IPS-NIHi7 (cell line): ENCODE measurements at regions not wholly inside any gene's neighbourhood (a gene's known extent, or its start where the extent isn't known, plus 50 kb on each side); places are given as distances from the start of the nearest gene placed in this dataset.

ENCODE experiments used
- DNase-seq: peaks from one replicate; pipeline ENCODE4 v3.0.0; 2012; ENCODE audit warnings: mixed read lengths; ENCODE audit errors: extremely low spot score

DNA sequence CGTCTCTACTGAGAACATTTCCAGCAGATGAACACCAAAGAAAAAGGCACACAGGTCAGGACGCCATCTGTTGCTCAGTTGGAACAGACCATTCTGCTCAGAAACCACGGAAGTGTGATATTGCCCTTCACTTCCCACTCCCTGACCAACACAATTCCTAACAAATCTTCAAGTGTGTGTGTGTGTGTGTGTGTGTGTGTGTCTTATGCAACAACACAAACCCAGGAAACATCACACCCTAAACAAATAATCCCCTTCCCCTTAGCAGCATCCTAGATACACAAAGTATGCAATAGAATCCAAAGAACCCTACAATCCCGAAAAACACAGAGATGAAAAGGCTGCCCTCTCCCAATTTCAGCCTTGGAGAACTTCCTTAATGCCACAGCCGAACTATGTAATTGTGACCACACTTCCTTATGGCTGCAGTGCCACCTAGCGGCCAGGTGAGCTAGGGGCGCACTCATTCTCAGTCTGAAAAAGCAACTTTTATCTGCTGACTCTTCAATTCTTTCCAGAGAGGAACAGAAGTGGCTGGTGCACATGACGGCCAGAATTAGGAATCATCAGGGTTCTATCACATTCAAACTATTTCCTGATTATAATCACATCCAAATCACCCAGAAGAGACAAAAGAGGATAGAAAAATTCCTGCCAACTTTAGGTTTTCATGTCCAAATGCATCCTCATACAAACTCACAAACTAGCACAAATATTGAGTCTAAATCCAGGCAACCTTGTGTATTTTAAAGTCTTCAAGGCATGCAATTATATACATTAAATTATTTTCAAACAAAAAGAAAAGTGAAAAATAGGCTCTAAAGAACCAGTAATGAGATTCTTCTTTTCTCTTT is 164.9 kb downstream of the DHX15 start:
- peak; percentile 88 for DNase-seq

DNA sequence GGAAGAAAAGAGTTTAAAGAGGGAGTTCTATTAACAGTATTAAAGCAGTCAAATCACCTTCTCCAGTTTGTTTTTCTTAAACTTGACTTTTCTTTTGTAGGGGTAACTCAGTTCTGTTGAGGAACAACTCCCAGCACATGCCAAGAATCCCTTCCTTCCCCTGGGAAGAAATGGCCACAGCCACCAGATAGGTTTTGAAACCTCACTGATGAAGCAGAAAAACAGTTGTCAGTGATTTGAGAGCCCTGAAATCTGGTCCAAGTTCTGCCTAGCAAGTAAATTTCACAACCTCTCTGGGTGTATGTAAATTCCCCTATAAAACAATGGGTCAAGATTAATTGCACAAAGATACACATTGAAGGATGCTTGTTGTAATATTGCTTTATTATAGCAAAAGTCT is 167.1 kb downstream of the DHX15 start:
- no peak for DNase-seq

DNA sequence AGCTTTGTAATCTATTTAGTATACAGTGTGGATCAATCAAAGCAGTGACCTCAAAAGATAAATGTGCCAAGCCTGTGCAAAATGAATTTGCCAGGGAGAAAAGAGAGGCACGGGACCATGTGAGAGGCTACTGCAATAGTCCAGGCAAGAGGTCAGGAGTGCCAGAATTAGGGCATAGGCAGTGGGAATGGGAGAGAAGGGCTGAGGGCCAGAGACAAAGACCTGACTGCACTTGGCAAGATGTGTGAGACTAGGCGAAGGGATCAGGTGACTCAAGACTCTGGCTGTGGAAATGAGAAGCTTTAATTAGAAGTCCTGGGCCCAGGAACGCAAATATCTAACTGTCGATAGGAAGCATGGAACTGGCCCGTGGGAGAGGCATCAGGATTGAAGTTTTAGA is 168.1 kb downstream of the DHX15 start:
- no peak for DNase-seq

DNA sequence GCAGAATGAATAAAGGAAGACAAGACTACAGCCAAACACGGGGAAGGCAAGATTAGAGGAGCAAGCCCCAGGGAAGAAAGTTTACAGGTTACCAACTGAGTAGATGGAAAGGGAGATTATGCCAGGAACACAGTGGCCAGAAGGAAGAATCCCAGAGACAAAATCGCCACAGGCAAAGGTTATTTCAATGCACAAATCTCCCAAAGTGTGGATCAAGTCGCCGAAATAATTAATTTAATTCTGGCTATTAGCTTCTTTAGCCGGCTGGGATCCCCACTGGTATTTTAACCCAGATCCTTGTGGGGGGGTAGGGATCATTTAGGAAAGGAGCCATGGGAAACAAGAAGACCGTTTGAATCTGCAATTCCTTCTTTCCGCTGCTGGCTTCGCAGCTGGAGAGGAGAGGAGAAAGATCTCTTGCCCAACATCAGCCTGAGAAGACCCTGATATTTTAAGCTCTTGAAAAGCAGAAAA is 171.0 kb downstream of the DHX15 start:
- peak; percentile 55 for DNase-seq

DNA sequence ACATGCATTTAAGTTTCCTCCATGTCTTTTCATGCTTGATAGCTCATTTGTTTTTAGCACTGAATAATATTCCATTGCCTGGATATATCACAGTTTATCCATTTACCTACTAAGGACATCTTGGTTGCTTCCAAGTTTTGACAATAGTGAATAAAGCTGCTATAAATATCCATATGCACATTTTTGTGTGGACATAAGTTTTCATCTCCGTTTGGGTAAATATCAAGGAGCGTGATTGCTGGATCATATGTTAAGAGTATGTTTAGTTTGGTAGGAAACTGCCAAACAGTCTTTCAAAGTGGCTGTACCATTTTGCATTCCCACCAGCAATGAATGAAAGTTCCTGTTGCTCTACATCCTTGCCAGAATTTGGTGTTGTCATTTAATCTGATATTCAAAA is 172.5 kb downstream of the DHX15 start:
- DNase-seq: no peak

DNA sequence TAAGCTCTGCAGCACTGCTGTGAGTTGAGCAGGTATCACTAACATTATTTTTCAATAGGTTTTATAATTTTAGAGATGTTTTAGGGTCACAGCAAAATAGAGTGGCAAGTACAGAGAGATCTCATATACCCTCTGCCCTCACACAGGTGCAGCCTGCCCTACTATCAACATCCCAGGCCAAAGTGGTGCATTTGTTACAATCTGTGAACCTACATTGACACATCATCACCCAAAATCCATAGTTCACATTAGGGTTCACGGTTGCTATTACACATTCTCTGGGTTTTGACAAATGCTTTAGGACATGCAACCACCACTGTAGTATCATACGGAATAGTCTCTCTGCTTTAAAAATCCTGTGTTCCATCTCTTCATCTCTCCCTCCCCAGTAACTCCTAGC is 173.1 kb downstream of the DHX15 start:
- no peak for DNase-seq

DNA sequence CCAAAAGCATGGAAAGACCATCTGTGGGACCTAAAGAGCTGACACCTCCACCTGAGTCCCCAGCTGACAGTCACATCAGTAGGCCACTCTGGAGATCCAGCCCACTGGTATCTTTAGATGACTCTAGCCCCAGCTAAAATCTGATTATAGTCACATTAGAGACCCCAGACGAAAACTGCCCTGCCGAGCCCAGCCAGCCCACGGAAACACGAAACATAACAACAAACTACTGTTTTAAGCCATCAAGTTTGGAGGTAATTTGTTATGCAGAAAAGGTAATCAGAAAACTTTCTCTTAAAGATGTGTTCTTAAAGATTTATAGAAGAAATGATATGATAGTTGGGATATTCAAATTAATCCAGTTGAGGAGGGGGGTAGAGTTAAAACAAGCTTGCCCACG is 175.7 kb downstream of the DHX15 start:
- no peak for DNase-seq

DNA sequence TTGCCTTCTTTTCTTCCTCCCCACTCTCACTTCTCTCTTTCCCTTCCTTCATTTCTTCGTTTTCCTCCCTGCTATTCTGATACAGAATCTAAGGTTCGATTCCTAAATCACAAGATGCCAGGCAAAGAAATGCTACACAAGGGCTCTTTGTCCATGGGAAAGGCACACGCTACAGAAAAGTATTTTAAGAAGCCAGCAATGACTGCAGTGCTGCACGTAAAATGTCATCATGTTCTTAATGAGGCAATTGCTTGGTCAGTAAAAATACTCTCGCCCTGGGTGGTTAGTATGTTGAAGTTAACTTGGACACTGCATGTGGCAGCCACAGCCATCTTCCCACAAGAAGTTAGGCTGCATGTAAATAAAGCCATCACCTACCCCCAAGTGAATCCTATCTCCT is 178.4 kb downstream of the DHX15 start:
- no peak for DNase-seq

DNA sequence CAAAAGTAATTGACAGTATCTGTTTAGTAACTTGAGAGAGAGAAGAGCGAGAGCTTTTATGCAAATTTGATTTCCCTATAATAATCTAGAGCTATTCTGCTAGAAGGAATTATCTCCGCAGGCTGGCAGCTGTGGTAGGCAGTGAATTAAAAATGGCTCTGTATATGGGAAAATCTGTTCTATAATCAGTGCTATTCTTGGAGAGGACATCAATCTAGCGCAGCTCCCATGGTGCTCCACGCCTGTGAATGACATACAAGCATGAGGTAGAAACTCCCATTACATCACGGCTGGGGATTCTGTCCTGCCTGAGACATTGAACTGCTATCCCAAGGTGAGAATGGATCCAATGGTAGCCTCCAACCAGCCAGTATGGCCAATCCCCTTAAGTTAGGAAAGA is 179.0 kb downstream of the DHX15 start:
- DNase-seq: no peak

DNA sequence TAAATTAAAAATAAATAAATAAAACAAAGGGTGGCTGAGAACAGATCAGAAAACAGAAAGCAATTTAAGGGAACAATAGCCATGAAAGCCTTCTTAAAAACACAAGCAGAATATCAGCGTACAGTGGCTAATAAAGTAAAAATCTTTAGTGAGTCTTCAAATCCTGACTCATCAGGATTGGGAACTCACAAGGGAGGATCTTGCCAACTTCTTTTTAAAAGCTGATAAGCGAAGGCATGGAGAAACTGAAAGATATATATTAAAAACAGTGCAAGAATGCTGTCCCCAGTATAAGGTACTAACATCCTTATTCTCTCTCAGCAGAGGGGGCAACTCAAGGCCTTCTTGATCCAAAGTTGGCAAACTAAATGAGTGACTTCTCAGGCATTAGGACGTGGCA is 180.1 kb downstream of the DHX15 start:
- no peak for DNase-seq

DNA sequence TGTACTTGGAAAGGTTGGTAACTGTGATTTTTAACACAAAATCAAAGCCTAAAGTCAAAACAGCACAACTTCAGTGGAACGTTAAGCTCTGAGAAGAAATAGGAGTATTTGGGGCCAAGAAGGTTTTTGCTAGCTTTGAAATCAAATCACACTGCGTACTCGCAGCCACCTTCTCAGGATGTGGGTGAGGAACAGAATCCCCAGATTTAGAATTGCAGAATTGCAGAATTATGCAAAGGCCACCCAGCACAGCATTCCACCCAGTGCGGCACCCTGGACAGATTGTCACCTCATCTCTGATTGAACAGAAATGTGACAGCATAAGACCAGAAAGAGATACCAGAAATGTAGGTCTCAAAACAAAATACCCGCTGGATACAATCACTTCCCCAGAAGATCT is 181.1 kb downstream of the DHX15 start:
- DNase-seq: no peak

DNA sequence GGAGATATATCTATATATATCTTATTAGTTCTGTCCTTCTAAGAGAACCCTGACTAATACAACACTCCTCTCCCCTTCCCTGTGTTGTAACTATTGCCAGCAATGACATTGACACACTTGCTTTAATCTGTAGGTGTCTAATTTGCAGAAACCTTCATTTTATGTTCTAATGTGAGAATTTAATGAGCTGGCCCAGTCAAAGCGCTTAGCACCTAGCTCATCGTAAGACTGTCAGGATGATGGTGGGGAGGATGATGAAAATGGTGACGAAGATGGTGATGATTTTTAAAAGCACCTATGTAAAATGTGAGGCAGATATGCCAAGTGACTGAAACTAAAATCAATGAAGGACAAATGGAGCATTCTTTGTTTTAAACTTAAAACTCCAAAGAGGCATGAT is 183.8 kb downstream of the DHX15 start:
- no peak for DNase-seq

DNA sequence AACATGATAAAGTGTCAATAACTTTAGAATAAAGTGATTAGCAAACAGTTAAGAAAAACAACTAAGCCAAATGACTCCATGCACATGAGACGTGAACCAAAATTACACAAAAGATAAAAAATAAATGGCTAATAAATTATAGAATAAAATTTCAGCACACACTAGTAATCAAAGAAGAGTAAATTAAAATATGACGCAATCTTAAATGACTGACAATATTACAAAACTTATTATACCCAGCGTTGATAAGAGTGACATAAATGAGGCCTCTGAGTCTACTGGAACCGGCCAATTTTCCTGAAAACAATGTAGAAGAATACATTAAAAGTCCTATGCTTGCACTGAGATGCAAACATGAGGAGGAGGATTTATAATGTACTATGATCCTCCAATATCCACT is 187.4 kb downstream of the DHX15 start:
- DNase-seq: no peak

DNA sequence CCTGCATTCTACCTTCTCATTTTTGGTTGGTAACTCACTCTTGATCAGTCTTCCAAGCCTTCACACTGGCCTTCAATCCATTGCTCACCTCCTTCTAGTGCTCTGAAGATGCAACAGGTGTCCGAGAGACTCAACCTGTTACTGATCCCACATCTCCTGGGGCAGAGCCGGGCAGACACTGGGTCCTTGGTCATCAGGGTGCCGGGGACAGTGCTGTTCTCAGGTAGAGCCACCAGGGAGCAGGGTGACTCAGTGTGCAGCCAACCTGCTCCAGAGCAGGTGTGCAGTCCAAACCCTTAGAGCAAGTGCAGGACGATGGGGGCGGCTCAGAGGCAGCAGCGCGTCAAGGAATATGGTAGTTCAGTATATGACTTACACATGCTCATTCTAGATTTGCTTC is 188.4 kb downstream of the DHX15 start:
- peak; percentile 54 for DNase-seq

DNA sequence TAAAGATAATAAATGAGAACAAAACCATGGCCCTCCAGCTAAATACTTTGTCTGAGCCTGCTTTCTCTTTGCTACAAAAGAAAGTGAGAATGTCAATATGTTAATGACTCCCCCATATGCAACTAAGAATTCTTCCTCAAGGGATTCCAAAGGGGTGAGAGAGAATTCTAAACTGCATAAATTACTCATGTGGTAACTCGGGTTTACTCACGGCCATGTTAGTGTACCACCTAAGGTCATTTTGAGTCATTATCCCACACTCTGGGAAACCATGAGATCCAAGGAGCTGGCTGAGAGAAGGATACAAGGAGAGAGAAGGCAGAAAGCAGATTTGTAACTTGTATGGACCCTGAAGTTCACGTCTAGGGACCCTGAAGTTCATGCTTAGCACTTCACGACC is 190.3 kb downstream of the DHX15 start:
- DNase-seq: no peak

DNA sequence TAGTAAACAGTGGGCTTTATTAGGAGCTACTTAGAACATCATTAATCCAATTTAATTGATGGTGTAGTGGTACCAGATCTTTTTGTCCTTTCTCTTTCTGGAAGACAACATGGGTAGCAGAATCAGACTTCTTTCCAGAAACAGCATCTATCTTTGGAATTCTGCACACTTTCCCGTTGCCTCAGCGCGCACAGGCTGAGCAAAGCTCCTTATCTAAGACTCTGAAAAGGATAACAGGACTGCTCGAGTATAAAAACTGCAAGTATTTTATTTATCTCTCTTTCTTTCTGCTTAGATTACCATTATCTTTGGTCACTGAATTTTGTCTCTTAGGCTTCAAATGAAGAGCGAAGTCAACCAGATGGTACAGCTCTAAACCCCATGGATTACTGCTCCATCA is 191.7 kb downstream of the DHX15 start:
- DNase-seq: no peak

DNA sequence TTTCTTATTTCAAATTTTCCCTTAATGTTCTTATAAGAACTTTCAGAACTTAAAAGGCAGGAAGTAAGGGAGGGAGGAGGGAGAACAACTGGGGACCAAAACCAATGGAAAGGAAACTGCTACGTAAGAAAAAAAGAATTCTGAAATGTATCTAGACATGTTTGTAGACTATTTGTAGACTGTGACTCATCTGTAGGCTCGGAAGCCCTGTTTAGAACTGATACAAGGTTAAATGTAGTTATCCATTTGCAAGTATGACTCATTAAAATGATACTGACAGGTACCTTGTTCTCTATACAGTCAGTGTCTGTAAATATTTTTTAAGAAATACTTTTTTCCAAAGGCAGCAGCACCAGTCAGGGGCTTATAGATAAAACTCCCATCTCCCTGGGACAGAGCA is 202.0 kb downstream of the DHX15 start:
- DNase-seq: no peak

DNA sequence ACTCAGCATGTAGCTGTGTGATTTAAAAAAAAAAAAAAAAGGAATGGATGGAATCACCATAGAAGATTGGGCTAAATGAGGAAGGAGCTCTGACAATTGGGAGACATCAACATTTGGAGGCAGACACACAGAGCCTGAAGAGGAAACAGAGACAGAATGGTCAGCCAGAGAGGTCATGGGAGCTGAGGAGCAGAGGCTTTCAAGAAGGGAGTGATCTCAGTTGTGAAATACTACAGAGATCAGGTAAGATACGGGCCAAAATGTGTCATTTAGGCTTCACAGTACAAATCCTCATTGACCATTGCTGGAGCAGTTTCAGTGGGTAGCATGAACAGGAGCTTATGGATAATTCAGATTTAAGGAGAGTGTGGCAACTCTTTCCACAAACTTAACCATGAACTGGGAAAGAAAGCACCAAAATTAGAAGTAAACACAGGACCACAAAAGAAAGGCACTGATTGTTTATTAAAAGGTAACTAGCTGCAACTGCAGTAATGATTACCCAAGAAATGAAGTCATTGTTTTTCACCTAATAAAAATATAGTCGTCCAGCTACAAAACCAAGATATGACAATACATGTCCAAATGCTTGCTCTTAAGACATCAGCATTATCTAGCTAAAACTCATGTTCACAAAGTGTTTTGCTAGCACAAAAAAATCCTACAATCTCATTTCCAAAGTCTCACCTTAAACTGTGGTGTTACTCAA is 203.2 kb downstream of the DHX15 start:
- DNase-seq: no peak

DNA sequence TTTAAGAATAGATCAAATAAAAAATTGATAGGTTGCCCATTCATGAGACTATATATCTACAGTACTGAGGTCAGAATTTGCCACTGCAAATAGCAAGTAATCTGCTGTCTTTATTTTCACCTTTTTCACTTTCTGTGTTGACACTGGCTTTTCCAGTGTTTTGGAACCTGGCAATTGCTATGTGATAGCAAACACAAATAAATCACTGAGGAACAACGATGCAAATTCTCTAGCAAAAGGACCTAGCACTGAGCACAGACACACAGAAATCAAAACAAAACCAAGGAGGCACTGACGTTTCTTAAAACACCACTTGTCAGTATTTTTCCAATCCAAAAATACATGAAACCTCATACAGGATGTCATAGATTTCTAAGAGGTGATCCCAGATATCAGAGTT is 210.7 kb downstream of the DHX15 start:
- no peak for DNase-seq

DNA sequence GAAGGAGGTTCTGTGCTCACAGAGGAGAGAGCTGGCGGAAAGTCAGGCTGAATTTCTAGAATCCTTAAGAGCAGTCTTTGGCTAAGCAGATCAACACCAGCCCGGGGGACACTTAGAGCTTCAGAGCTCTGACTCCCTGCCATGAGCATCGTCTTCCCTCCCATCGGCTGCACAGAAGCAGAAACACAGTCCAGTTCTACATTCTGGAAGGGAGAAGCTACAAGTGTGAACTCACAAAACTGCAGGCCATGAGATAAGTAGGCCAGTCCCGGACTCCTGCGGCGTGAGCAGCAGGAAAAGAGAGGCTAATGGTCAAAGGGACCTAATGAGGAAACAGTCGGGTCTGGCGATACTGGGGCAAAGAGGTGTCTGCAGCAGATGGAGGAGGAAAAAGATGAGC is 211.5 kb downstream of the DHX15 start:
- no peak for DNase-seq

DNA sequence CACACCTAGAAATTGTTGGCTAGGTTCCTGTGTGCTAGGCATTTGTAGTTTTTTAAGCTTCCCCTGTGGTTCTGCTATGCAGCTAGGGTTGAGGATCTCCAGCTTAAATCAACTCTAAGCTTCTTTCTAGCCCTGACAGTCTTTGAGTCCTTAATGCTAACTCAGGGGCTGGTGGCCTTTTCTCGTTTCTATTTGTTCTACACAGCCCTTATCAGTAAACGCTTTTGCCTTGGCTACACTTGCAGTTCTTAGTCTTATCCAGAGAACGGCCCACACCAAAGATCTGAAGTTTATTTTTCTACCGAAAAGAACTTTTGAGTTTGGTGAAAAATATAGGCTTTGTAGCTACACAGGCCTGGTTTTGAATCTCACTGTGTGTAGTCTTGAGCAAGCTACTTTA is 212.0 kb downstream of the DHX15 start:
- DNase-seq: no peak

DNA sequence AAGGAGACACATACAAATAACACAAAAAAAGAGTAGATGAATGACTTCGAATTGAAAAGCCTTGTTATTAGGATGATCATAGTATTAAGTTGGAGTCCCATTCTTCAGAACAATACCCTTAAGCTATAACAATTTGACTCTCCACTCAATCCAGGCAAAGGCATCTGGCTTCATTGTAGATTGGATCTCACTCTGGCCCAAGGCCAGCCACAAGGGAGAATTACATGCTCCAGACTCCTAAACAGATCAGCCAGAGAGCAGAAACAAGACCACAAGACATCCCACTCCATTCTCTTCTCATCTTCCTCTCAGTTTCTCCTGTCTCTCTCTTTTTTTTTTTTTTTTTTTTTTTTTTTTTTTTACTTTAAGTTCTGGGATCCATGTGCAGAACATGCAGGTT is 213.9 kb downstream of the DHX15 start:
- no peak for DNase-seq

DNA sequence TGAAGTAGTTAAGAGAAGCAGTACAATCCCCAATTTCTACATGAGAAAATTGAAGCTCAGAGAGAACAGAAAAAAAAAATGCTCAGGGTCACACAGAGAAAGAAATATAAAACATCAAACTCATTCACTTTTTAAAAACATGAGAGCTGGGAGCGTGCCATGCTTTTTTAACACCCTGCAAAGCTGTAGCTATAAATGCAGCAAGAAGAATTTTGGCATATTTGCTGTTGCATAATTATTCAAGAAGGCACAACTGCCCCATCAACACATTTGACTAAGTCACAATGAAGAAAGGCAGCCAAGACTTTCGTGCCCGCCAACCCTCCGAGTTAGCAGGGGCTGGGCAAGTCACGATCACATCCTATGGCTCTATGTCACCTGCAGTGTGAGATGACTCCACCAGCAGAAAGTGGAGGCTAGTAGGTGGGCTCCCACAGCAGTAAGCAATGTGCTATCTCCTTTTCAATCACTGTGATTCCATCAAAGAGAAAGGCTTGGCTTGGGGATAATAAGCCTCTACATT is 214.8 kb downstream of the DHX15 start:
- DNase-seq: no peak
